ENCODE measurements at regions not wholly inside any gene's neighbourhood (a gene's known extent, or its start where the extent isn't known, plus 50 kb on each side); places are given as distances from the start of the nearest gene placed in this dataset.
"Not testable (repeated sequence)": the region's sequence is repeated elsewhere in the genome, so short reads cannot be mapped to it uniquely, and the experiment has no call there.

DNA sequence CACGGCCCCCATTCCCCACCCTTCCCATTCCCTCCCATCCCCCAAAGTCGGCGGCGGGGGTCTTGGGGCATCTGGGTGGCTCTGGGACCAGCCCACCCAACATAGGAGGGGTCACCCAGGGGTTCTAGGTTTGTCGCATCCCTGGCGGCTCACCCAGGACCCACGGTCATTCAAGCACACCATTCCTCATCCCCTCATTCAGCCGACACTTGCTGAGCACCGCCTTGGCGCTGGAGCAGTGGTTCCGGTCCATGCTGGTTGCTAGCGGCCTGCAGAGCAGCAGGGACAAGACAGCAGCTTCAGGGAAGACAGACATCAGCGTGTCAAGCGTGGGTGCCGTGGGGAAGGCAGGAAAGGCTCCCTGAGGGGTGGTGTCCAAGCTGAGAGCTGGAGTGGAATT, 50.5 kb upstream of the OTOS start:
- Histone ChIP-seq H3K27ac (no peak overlapping the region), H3K4me3 (no peak overlapping the region), H3K4me1 (no peaks in the 10 kb centered on the region), H3K36me3 (no peaks in the 10 kb centered on the region), H3K27me3 (no peaks in the 10 kb centered on the region), H3K9me3 (no peaks in the 10 kb centered on the region)
- TF ChIP-seq POLR2A (IDR thresholded peaks at IDR 0.05) (no peak), CTCF (IDR thresholded peaks at IDR 0.05) (no peak)
- peak in 1 of 3 donors; percentile 23 for DNase-seq

DNA sequence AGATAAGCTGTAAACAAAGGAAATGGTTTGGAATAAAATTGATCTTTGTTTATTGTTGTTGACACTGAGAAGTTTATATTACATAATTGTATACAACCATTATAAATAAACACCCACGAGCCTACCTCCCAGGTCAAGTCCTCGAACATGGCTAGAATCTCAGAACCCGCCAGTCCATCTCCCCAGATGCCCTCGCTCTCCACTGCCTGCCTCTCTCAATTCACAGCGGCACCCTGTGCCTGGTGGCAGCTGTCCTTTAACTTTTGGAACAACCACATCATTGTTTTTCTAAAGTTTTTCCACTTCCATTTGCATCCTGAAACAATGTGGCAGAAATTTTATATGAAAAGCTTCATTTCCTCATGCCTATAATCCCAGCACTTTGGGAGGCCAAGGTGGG, 52.2 kb upstream of the OTOS start:
- Histone ChIP-seq H3K4me3 (no peak overlapping the region), H3K27me3 (no peaks in the 10 kb centered on the region), H3K4me1 (no peaks in the 10 kb centered on the region), H3K36me3 (no peaks in the 10 kb centered on the region), H3K27ac (no peak overlapping the region), H3K9me3 (no peaks in the 10 kb centered on the region)
- TF ChIP-seq CTCF (IDR thresholded peaks at IDR 0.05): no peak
- no peak for TF ChIP-seq POLR2A (IDR thresholded peaks at IDR 0.05)
- DNase-seq: no peak

- not testable (repeated sequence) for H3K4me3 ChIP-seq, H3K36me3 ChIP-seq, H3K4me1 ChIP-seq, H3K27me3 ChIP-seq, H3K27ac ChIP-seq, H3K9me3 ChIP-seq, DNase-seq
Observed at GRCh38 chr2:240194341-240194762, 53.9 kb upstream of the OTOS start.

DNA sequence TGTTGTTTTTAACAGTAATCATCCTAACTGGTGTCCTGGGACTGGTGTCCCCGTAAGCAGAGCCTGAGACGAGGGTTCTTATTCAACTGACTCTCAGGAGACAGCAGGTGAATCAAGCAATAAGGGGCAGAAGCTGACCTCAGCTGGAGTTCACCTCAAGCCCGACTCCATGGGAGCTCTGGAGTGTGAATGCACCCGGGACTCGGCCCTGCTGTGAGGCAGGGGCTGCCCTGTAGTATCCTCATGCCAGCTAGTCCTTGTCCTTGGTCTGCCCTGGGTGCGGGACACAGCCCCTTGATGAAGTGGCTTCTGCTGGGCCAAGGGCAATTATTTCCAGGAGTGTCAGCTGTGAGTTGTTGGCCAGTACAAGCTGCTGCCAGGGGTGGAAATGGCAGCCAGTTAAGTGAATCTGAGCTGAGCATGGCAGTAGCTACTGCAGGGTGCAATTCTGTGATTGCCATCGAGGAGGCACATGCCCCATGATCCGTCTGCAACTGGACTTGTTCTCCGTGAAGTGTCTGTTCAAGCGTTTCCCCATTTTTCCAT, 54.9 kb upstream of the OTOS start:
- Histone ChIP-seq H3K4me3 (no peak overlapping the region), H3K27me3 (no peaks in the 10 kb centered on the region), H3K27ac (no peak overlapping the region), H3K9me3 (no peaks in the 10 kb centered on the region), H3K36me3 (no peaks in the 10 kb centered on the region), H3K4me1 (no peaks in the 10 kb centered on the region)
- DNase-seq: no peak
- TF ChIP-seq CTCF (IDR thresholded peaks at IDR 0.05) (no peak), POLR2A (IDR thresholded peaks at IDR 0.05) (no peak)

- H3K4me1 ChIP-seq: no peaks in the 10 kb centered on the region
- peak in 1 of 3 donors; percentile 17 for DNase-seq
- TF ChIP-seq CTCF (IDR thresholded peaks at IDR 0.05): no peak
- TF ChIP-seq POLR2A (IDR thresholded peaks at IDR 0.05): no peak
- no peak overlapping the region for H3K4me3 ChIP-seq
- H3K27me3 ChIP-seq: no peaks in the 10 kb centered on the region
- no peak overlapping the region for H3K27ac ChIP-seq
- no peaks in the 10 kb centered on the region for H3K9me3 ChIP-seq
- H3K36me3 ChIP-seq: no peaks in the 10 kb centered on the region
Observed at GRCh38 chr2:240196716-240197461, 56.4 kb upstream of the OTOS start.

DNA sequence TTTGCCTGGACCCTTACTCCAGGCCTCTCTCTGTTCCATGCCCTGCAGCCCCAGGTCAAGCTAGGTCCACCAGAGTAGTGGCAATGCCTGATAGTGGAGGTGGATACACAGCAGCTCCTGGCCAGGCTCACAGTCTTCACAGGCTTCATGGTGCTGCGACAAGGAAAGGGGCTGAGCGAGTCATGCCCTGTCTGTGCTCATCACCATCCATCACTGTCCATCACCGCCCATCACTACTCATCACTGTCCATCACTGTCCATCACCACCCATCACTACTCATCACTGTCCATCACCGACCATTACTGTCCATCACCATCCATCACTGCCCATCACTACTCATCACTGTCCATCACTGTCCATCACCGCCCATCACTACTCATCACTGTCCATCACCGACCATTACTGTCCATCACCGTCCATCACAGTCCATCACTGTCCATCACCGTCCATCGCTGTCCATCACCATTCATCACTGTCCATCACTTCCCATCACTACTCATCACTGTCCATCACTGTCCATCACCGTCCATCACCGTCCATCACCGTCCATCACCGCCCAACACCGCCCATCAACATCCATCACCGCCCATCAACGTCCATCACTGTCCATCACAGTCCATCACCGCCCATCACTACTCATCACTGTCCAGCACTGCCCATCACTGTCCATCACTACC, 57.1 kb upstream of the OTOS start:
- Histone ChIP-seq H3K4me1 (no peaks in the 10 kb centered on the region), H3K27me3 (no peaks in the 10 kb centered on the region), H3K27ac (no peak overlapping the region), H3K4me3 (no peak overlapping the region), H3K9me3 (no peaks in the 10 kb centered on the region), H3K36me3 (no peaks in the 10 kb centered on the region)
- DNase-seq: no peak
- TF ChIP-seq POLR2A (IDR thresholded peaks at IDR 0.05): no peak
